ENCODE measurements at regions not wholly inside any gene's neighbourhood (a gene's known extent, or its start where the extent isn't known, plus 50 kb on each side); places are given as distances from the start of the nearest gene placed in this dataset.

GRCh38 chr3:178010306-178010705, 525.9 kb upstream of the KCNMB2 start:
- TF ChIP-seq CTCF (IDR thresholded peaks at IDR 0.05) (no peak), POLR2A (IDR thresholded peaks at IDR 0.05) (no peak)

All from testis (tissue), 2 donors.